Neural cell (in vitro differentiated cells): ENCODE measurements at regions not wholly inside any gene's neighbourhood (a gene's known extent, or its start where the extent isn't known, plus 50 kb on each side); places are given as distances from the start of the nearest gene placed in this dataset.

Source experiments
- EZH2 ChIP-seq: fragments of 200-600, 300-800 bp; shearing (Covaris generic), sonication (generic); IDR thresholded peaks from 2 replicates; pipeline ENCODE4 v1.6.1; 2014; ENCODE audit warnings: antibody characterized with exemption, low read length, borderline replicate concordance, mild to moderate bottlenecking; ENCODE audit not compliant: insufficient read depth, poor library complexity, severe bottlenecking
- MXI1 ChIP-seq: fragments of 450-650 bp; conservative IDR thresholded peaks from 2 replicates; pipeline ENCODE4 v1.6.1; 2014; ENCODE audit warnings: antibody characterized with exemption, mild to moderate bottlenecking; ENCODE audit not compliant: poor library complexity, severe bottlenecking
- POLR2AphosphoS5 ChIP-seq: IDR thresholded peaks from 2 replicates; pipeline ENCODE4 v1.6.1; 2012
- RAD21 ChIP-seq: fragments of 450-650 bp; conservative IDR thresholded peaks from 2 replicates; pipeline ENCODE4 v1.6.1; 2014; ENCODE audit warnings: antibody characterized with exemption, mild to moderate bottlenecking, moderate library complexity
- TAF1 ChIP-seq: IDR thresholded peaks from 2 replicates; pipeline ENCODE4 v1.6.1; 2012; ENCODE audit warnings: low read depth
- TF ChIP-seq, protein P1 (sequence below): fragments of 450-650 bp; IDR thresholded peaks from 2 replicates; pipeline ENCODE4 v1.5.1; 2014; ENCODE audit warnings: antibody characterized with exemption, mild to moderate bottlenecking, moderate library complexity; ENCODE audit not compliant: poor library complexity, severe bottlenecking

DNA sequence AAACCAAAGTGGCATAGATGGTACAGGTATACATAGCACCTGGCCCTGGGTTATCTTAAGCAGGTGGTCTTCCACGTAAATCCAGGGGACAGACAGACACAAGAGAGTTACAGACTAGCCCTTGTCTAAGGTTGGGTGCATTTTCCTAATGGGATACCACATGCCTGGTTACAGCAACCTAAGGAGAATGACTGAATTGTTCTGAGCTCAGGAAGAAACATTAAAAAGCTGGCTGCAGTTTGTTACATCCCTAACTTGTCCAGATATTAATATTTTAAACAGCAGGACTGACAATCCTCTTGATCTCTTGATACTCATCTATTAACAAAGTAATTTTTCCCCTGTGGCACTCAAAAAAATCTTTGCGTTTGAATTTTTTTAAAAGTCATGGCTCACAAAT, 102.2 kb upstream of the SERP2 start:
- TF ChIP-seq, protein P1, sequence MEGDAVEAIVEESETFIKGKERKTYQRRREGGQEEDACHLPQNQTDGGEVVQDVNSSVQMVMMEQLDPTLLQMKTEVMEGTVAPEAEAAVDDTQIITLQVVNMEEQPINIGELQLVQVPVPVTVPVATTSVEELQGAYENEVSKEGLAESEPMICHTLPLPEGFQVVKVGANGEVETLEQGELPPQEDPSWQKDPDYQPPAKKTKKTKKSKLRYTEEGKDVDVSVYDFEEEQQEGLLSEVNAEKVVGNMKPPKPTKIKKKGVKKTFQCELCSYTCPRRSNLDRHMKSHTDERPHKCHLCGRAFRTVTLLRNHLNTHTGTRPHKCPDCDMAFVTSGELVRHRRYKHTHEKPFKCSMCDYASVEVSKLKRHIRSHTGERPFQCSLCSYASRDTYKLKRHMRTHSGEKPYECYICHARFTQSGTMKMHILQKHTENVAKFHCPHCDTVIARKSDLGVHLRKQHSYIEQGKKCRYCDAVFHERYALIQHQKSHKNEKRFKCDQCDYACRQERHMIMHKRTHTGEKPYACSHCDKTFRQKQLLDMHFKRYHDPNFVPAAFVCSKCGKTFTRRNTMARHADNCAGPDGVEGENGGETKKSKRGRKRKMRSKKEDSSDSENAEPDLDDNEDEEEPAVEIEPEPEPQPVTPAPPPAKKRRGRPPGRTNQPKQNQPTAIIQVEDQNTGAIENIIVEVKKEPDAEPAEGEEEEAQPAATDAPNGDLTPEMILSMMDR: no peak
- TF ChIP-seq POLR2AphosphoS5: no peak
- no peak for TF ChIP-seq EZH2
- TF ChIP-seq RAD21: no peak
- TF ChIP-seq TAF1: no peak
- no peak for TF ChIP-seq MXI1
